HCT116 (cell line): ENCODE measurements at regions not wholly inside any gene's neighbourhood (a gene's known extent, or its start where the extent isn't known, plus 50 kb on each side); places are given as distances from the start of the nearest gene placed in this dataset.

Experiments used
- ATAC-seq: fragments of 200-7000 bp; cut with Tn5 transposase; 2 replicates; pipeline ENCODE4 v1.9.1; 2020; ENCODE audit warnings: mild to moderate bottlenecking, moderate library complexity
- BruUV-seq: library from RNA; stranded (reverse); fragments of 400-500 nt; replicated peaks from 2 replicates; lab custom pipeline; 2021; lab: Mats Ljungman, UMichigan
- CTCF ChIA-PET: fragments of 300-600 bp; sonication (Branson Sonifier 250); formaldehyde crosslinking; loops from one replicate; lab custom pipeline; 2021; ENCODE audit warnings: antibody characterized with exemption; lab: Charles Lee
- POLR2A ChIA-PET: fragments of 300-600, 350-600 bp; sonication (Branson Sonifier 250); formaldehyde crosslinking; loops from one replicate; lab custom pipeline; 2021; ENCODE audit warnings: antibody characterized with exemption; lab: Charles Lee
- RAD21 ChIA-PET, 2 experiments: fragments of 300-600 bp; sonication (Branson Sonifier 250); formaldehyde crosslinking; loops; one replicate each; lab custom pipeline; 2023; ENCODE audit warnings: low total read pairs in 2 of 2; ENCODE audit not compliant: uncharacterized antibody in 2 of 2, unreplicated experiment in 2 of 2, low non-redundant PET in 1 of 2; lab: Charles Lee
- DNase-seq: peaks from one replicate; pipeline ENCODE4 v3.0.0-alpha.2; 2010; ENCODE audit warnings: low read depth, low spot score
- H2AFZ ChIP-seq: fragments of 200-600 bp; shearing (Covaris generic), sonication (generic); 2 replicates; pipeline ENCODE4 v1.6.1; 2017; ENCODE audit warnings: low read depth, mixed run types, mixed read lengths, antibody characterized with exemption, low read length; ENCODE audit not compliant: poor library complexity, severe bottlenecking
- H3K27ac ChIP-seq: 2 replicates; pipeline ENCODE4 v1.5.1; 2012; ENCODE audit warnings: low read depth, low read length
- H3K27me3 ChIP-seq: fragments of 200-600 bp; sonication (generic); 2 replicates; pipeline ENCODE4 v1.6.1; 2016; ENCODE audit warnings: mixed run types, low read length, mixed read lengths; ENCODE audit not compliant: insufficient read depth
- H3K36me3 ChIP-seq, 2 experiments: fragments of 200-500 bp in 1 of 2; fragments of 200-600 bp in 1 of 2; sonication (Bioruptor generic) in 1 of 2; sonication (generic) in 1 of 2; 2 replicates each; pipeline versions ENCODE4 v1.5.1 to v1.6.1; 2014 to 2016; ENCODE audit warnings: low read length in 2 of 2, inconsistent platforms in 1 of 2, mixed read lengths in 1 of 2, mixed run types in 1 of 2; ENCODE audit not compliant: insufficient read depth in 2 of 2, control insufficient read depth in 1 of 2
- H3K4me1 ChIP-seq, 2 experiments: fragments of 200-600 bp in 1 of 2; sonication (generic) in 1 of 2; 2 replicates each; pipeline versions ENCODE4 v1.5.1 to v1.6.1; 2012 to 2017; ENCODE audit warnings: low read length in 2 of 2, inconsistent platforms in 1 of 2, mild to moderate bottlenecking in 1 of 2, mixed read lengths in 1 of 2, mixed run types in 1 of 2, moderate library complexity in 1 of 2; ENCODE audit not compliant: insufficient read depth in 2 of 2, control insufficient read depth in 1 of 2
- H3K4me2 ChIP-seq: fragments of 200-600 bp; sonication (generic); 2 replicates; pipeline ENCODE4 v1.6.1; 2017; ENCODE audit warnings: mixed run types, low read length, mixed read lengths
- H3K4me3 ChIP-seq, 2 experiments: fragments of 200-600 bp in 1 of 2; sonication (generic) in 1 of 2; replicated peaks in 1 of 2; 2 replicates each; pipeline ENCODE4 v1.5.1; 2011 to 2016; ENCODE audit warnings: low read length in 2 of 2, control low read depth in 1 of 2, low read depth in 1 of 2, mild to moderate bottlenecking in 1 of 2, mixed read lengths in 1 of 2, mixed run types in 1 of 2
- H3K79me2 ChIP-seq: fragments of 200-600 bp; sonication (generic); 2 replicates; pipeline ENCODE4 v1.6.1; 2017; ENCODE audit warnings: mild to moderate bottlenecking, mixed run types, low read length, moderate library complexity, mixed read lengths; ENCODE audit not compliant: insufficient read depth
- H3K9ac ChIP-seq: fragments of 200-600 bp; sonication (generic); 2 replicates; pipeline ENCODE4 v1.6.1; 2016; ENCODE audit warnings: low read length, mixed read lengths
- H3K9me2 ChIP-seq: fragments of 200-600 bp; sonication (generic), shearing (Covaris generic); 2 replicates; pipeline ENCODE4 v1.6.1; 2017; ENCODE audit warnings: mixed run types, mild to moderate bottlenecking, moderate library complexity; ENCODE audit not compliant: insufficient read depth
- H3K9me3 ChIP-seq, 2 experiments: fragments of 200-500 bp in 1 of 2; fragments of 200-600 bp in 1 of 2; sonication (Bioruptor generic) in 1 of 2; sonication (generic) in 1 of 2; 2 replicates each; pipeline ENCODE4 v1.6.1; 2014 to 2017; ENCODE audit warnings: low read length in 2 of 2, mixed read lengths in 2 of 2, inconsistent platforms in 1 of 2, low read depth in 1 of 2, mild to moderate bottlenecking in 1 of 2, mixed run types in 1 of 2, moderate library complexity in 1 of 2; ENCODE audit not compliant: control insufficient read depth in 1 of 2, insufficient read depth in 1 of 2
- H4K20me1 ChIP-seq: fragments of 200-600 bp; sonication (generic), shearing (Covaris generic); 2 replicates; pipeline ENCODE4 v1.6.1; 2017; ENCODE audit warnings: mixed run types, mild to moderate bottlenecking, moderate library complexity; ENCODE audit not compliant: insufficient read depth
- CBX3 ChIP-seq: IDR thresholded peaks from 2 replicates; pipeline ENCODE4 v1.6.1; 2012; ENCODE audit warnings: low read depth
- CEBPB ChIP-seq: IDR thresholded peaks from 2 replicates; pipeline ENCODE4 v1.6.1; 2012; ENCODE audit warnings: low read depth
- EGR1 ChIP-seq: IDR thresholded peaks from 2 replicates; pipeline ENCODE4 v1.6.1; 2012; ENCODE audit warnings: low read depth
- ELF1 ChIP-seq: IDR thresholded peaks from 2 replicates; pipeline ENCODE4 v1.6.1; 2012; ENCODE audit warnings: low read depth, borderline replicate concordance
- EZH2 ChIP-seq: fragments of 200-600 bp; sonication (generic); IDR thresholded peaks from 2 replicates; pipeline ENCODE4 v1.6.1; 2017; ENCODE audit warnings: antibody characterized with exemption, mixed run types
- FOSL1 ChIP-seq: IDR thresholded peaks from 2 replicates; pipeline ENCODE4 v1.6.1; 2012; ENCODE audit warnings: low read depth
- JUND ChIP-seq: IDR thresholded peaks from 2 replicates; pipeline ENCODE4 v1.6.1; 2012
- POLR2A ChIP-seq: IDR thresholded peaks from 2 replicates; pipeline ENCODE4 v1.7.0; 2011; ENCODE audit warnings: borderline replicate concordance; ENCODE audit not compliant: insufficient read depth, insufficient read length; ENCODE audit errors: extremely low read depth
- RAD21 ChIP-seq: IDR thresholded peaks from 2 replicates; pipeline ENCODE4 v1.6.1; 2012; ENCODE audit warnings: low read depth, mild to moderate bottlenecking
- SIN3A ChIP-seq: IDR thresholded peaks from 2 replicates; pipeline ENCODE4 v1.6.1; 2012; ENCODE audit warnings: low read depth
- SP1 ChIP-seq: IDR thresholded peaks from 2 replicates; pipeline ENCODE4 v1.6.1; 2012; ENCODE audit warnings: low read depth
- ZBTB33 ChIP-seq: IDR thresholded peaks from 2 replicates; pipeline ENCODE4 v1.6.1; 2011; ENCODE audit warnings: mild to moderate bottlenecking, low read length, moderate library complexity; ENCODE audit not compliant: insufficient replicate concordance; ENCODE audit errors: extremely low read depth
- intact Hi-C: fragments of 100-400 bp; cut with micrococcal nuclease; formaldehyde crosslinking; loops from 2 replicates; pipeline ENCODE4 v1.10.0; 2022

GRCh38 chr2:138997856-138998517 is 217.8 kb upstream of the NXPH2 start:
- CTCF ChIA-PET, result no interaction called here
- H3K27me3 ChIP-seq, result no peaks in the 10 kb centered on the region
- H3K79me2 ChIP-seq, result no peaks in the 10 kb centered on the region
- no TSS peak for BruUV-seq
- RAD21 ChIA-PET, result no interaction called here
- ATAC-seq, result peak; percentile 72
- no peaks in the 10 kb centered on the region for H3K9me3 ChIP-seq
- H3K4me3 ChIP-seq, result no peak overlapping the region
- DNase-seq, result peak; percentile 39
- H3K4me1 ChIP-seq, result peaks cover 0 to 16% of the 10 kb centered on the region in 2 experiments; a peak in 2 of 4 replicates
- intact Hi-C loops, result no loop called here
- H4K20me1 ChIP-seq, result no peaks in the 10 kb centered on the region
- no peaks in the 10 kb centered on the region for H3K9me2 ChIP-seq
- TF ChIP-seq JUND (peak; percentile 76), ELF1 (no peak), ZBTB33 (no peak), FOSL1 (peak; percentile 80), EZH2 (no peak), RAD21 (no peak), SIN3A (no peak), CBX3 (no peak), SP1 (peak; percentile 51), CEBPB (peak; percentile 62; the same call in 1 of the 2 replicates), POLR2A (no peak), EGR1 (no peak)
- no peak overlapping the region for H3K9ac ChIP-seq
- H3K4me2 ChIP-seq, result peak overlapping the region; percentile 48
- H3K36me3 ChIP-seq, result no peaks in the 10 kb centered on the region
- no peak overlapping the region for H3K27ac ChIP-seq
- peak overlapping the region; percentile 50 for H2AFZ ChIP-seq
- POLR2A ChIA-PET, result interaction anchor here (1.0 kb wide), 1 partner anchor 13 kb away, joined by 3 read pairs; no protein-coding TSS in a partner anchor
